GM12801 (cell line): ENCODE measurements at regions not wholly inside any gene's neighbourhood (a gene's known extent, or its start where the extent isn't known, plus 50 kb on each side); places are given as distances from the start of the nearest gene placed in this dataset.

Experiments
- CTCF ChIP-seq: IDR thresholded peaks from one replicate; pipeline ENCODE4 v1.5.1; 2011; ENCODE audit warnings: control low read depth; ENCODE audit not compliant: insufficient read length; ENCODE audit errors: extremely low read depth

- no peak for TF ChIP-seq CTCF
Observed at GRCh38 chr3:170709046-170709445, 123.2 kb upstream of the SLC7A14 start.

- no peak for TF ChIP-seq CTCF
Observed at GRCh38 chr3:170707899-170708298, 122.0 kb upstream of the SLC7A14 start.

GRCh38 chr3:170705131-170705530, 119.3 kb upstream of the SLC7A14 start:
- TF ChIP-seq CTCF: no peak

- TF ChIP-seq CTCF: no peak
Observed at GRCh38 chr3:170703121-170703588, 117.3 kb upstream of the SLC7A14 start.

- TF ChIP-seq CTCF: no peak
Observed at GRCh38 chr3:170701696-170702678, 116.1 kb upstream of the SLC7A14 start.

- no peak for TF ChIP-seq CTCF
Observed at GRCh38 chr3:170700054-170700404, 114.2 kb upstream of the SLC7A14 start.

GRCh38 chr3:170699158-170700053, 113.5 kb upstream of the SLC7A14 start:
- TF ChIP-seq CTCF: no peak
